ENCODE measurements at regions not wholly inside any gene's neighbourhood (a gene's known extent, or its start where the extent isn't known, plus 50 kb on each side); places are given as distances from the start of the nearest gene placed in this dataset.

- ATAC-seq (no peak), DNase-seq (no peak)
- H3K27me3 ChIP-seq = no peaks in the 10 kb centered on the region
- intact Hi-C loops (cut with DNase I) = no loop called here
- H3K9me3 ChIP-seq = peaks cover 0 to 4% (median 0%) of the 10 kb centered on the region in 12 donors
- H3K4me1 ChIP-seq = no peaks in the 10 kb centered on the region
- no peak for TF ChIP-seq POLR2A (IDR thresholded peaks at IDR 0.05)
- TF ChIP-seq, protein P1, sequence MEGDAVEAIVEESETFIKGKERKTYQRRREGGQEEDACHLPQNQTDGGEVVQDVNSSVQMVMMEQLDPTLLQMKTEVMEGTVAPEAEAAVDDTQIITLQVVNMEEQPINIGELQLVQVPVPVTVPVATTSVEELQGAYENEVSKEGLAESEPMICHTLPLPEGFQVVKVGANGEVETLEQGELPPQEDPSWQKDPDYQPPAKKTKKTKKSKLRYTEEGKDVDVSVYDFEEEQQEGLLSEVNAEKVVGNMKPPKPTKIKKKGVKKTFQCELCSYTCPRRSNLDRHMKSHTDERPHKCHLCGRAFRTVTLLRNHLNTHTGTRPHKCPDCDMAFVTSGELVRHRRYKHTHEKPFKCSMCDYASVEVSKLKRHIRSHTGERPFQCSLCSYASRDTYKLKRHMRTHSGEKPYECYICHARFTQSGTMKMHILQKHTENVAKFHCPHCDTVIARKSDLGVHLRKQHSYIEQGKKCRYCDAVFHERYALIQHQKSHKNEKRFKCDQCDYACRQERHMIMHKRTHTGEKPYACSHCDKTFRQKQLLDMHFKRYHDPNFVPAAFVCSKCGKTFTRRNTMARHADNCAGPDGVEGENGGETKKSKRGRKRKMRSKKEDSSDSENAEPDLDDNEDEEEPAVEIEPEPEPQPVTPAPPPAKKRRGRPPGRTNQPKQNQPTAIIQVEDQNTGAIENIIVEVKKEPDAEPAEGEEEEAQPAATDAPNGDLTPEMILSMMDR (IDR thresholded peaks at IDR 0.05) = no peak
- H3K4me3 ChIP-seq = no peak overlapping the region
- no peak overlapping the region for H3K27ac ChIP-seq
- no peaks in the 10 kb centered on the region for H3K36me3 ChIP-seq
Observed at GRCh38 chr13:53501387-53501786, 472.8 kb downstream of the OLFM4 start.

- no peak for ATAC-seq
- intact Hi-C loops (cut with DNase I) = no loop called here
Observed at GRCh38 chr13:53507741-53508140, 479.1 kb downstream of the OLFM4 start.

DNA sequence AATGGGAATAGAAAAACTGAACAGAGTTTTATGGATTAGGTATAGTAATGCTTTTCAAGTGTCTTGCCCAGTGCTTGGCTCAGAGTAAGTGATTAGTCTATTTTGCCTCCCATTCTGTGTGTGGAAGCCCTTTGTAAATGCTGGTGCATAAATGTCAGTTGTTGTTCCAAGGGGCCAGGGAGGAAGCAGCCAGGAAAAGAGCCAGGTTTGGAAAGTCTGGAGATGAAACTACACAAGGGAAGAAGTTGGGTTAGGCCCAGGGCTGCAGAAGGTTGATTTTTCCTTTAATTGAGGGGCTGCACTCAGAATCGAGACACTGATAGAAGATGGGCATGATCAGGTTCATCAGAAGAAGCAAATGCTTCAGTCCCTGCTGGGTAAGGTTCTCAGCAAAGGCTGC is 484.0 kb downstream of the OLFM4 start:
- peaks cover 0 to 5% (median 0%) of the 10 kb centered on the region in 12 donors for H3K4me1 ChIP-seq

More at GRCh38 chr13:53507741-53508140, 479.1 kb downstream of the OLFM4 start:
- 48 to 57% (median 53%) methylated on average over 4 of the region's 4 CpGs for WGBS, 4 donors
- H3K9me3 ChIP-seq = peaks cover 0 to 4% (median 0%) of the 10 kb centered on the region in 12 donors
- no peak overlapping the region for H3K27ac ChIP-seq
- TF ChIP-seq POLR2A (IDR thresholded peaks at IDR 0.05) = no peak
- TF ChIP-seq, protein P1 (IDR thresholded peaks at IDR 0.05) = no peak
- no peaks in the 10 kb centered on the region for H3K36me3 ChIP-seq
- no peak for DNase-seq
- H3K27me3 ChIP-seq = no peaks in the 10 kb centered on the region
- peaks cover 0 to 4% (median 0%) of the 10 kb centered on the region in 12 donors for H3K4me1 ChIP-seq
- no peak overlapping the region for H3K4me3 ChIP-seq

GRCh38 chr13:53513226-53513625 is 484.6 kb downstream of the OLFM4 start:
- ATAC-seq (no peak), DNase-seq (no peak)
- Histone ChIP-seq H3K9me3 (no peaks in the 10 kb centered on the region), H3K27me3 (no peaks in the 10 kb centered on the region), H3K36me3 (no peaks in the 10 kb centered on the region), H3K4me3 (peak overlapping the region in 5 of 12 donors; percentile 1 to 30 (median 22)), H3K4me1 (peaks cover 0 to 5% (median 0%) of the 10 kb centered on the region in 12 donors), H3K27ac (no peak overlapping the region)
- intact Hi-C loops (cut with DNase I) = no loop called here
- 54 to 60% (median 58%) methylated on average over 4 of the region's 4 CpGs for WGBS, 4 donors
- TF ChIP-seq, protein P1 (IDR thresholded peaks at IDR 0.05) = no peak
- TF ChIP-seq POLR2A (IDR thresholded peaks at IDR 0.05) = no peak

More for the DNA sequence above, 484.0 kb downstream of the OLFM4 start:
- 35 to 46% (median 38%) methylated on average over 1 of the region's 1 CpG for WGBS, 4 donors
- no peaks in the 10 kb centered on the region for H3K27me3 ChIP-seq
- DNase-seq (no peak), ATAC-seq (no peak)
- no peaks in the 10 kb centered on the region for H3K36me3 ChIP-seq
- intact Hi-C loops (cut with DNase I) = no loop called here
- H3K9me3 ChIP-seq = no peaks in the 10 kb centered on the region
- no peak overlapping the region for H3K27ac ChIP-seq
- TF ChIP-seq, protein P1 (IDR thresholded peaks at IDR 0.05) = no peak
- TF ChIP-seq POLR2A (IDR thresholded peaks at IDR 0.05) = no peak
- peak overlapping the region in 3 of 12 donors; percentile 1 to 30 (median 25) for H3K4me3 ChIP-seq
